ENCODE measurements at regions not wholly inside any gene's neighbourhood (a gene's known extent, or its start where the extent isn't known, plus 50 kb on each side); places are given as distances from the start of the nearest gene placed in this dataset.

- H3K4me3 ChIP-seq (ENCODE audit: low read length in 2 of 2), result no peak overlapping the region
- no CpG with 5 or more reads among the region's 3 CpGs for WGBS, 2 donors (ENCODE audit: extremely low coverage in 2 of 2, insufficient read length in 2 of 2, insufficient replicate concordance in 1 of 2)
- no peak overlapping the region for H3K4me2 ChIP-seq (ENCODE audit: insufficient read depth, low read length, poor library complexity, severe bottlenecking)
- no peak overlapping the region for H3K18ac ChIP-seq (ENCODE audit: low read length)
- H2AFZ ChIP-seq (ENCODE audit: low read length), result no peak overlapping the region
- no peak overlapping the region for H2BK5ac ChIP-seq (ENCODE audit: low read length)
- H2BK15ac ChIP-seq (ENCODE audit: low read length), result no peak overlapping the region
- H3K4me1 ChIP-seq (ENCODE audit: control insufficient read depth in 2 of 2, insufficient read depth in 1 of 2, low read depth in 1 of 2, low read length in 2 of 2), result no peaks in the 10 kb centered on the region
- H3K79me1 ChIP-seq (ENCODE audit: low read depth, low read length), result no peaks in the 10 kb centered on the region
- no peak overlapping the region for H4K8ac ChIP-seq (ENCODE audit: low read depth, low read length)
- peaks cover 0 to 2% of the 10 kb centered on the region in 2 donors for H3K9me3 ChIP-seq (replicated peaks in 1 of 2; ENCODE audit: control insufficient read depth in 2 of 2, insufficient read depth in 1 of 2, low read depth in 1 of 2, low read length in 2 of 2)
- H3K23ac ChIP-seq (ENCODE audit: low read depth, low read length, poor library complexity), result no peak overlapping the region
- no peak overlapping the region for H3K14ac ChIP-seq (ENCODE audit: low read length)
- H3K27me3 ChIP-seq (ENCODE audit: control insufficient read depth in 3 of 3, insufficient read depth in 3 of 3, low read depth in 1 of 3, low read length in 3 of 3), result no peaks in the 10 kb centered on the region
- no peak overlapping the region for H2AK5ac ChIP-seq (ENCODE audit: low read depth, low read length)
- H4K91ac ChIP-seq (ENCODE audit: low read depth, low read length, poor library complexity), result no peak overlapping the region
- no peak for DNase-seq (ENCODE audit: low spot score)
- no peak overlapping the region for H3K27ac ChIP-seq (replicated peaks; ENCODE audit: low read length)
- H2BK120ac ChIP-seq (ENCODE audit: low read depth, low read length), result no peak overlapping the region
- H2BK12ac ChIP-seq (ENCODE audit: low read length), result no peak overlapping the region
- H3K36me3 ChIP-seq (replicated peaks in 1 of 2; ENCODE audit: control insufficient read depth in 2 of 2, insufficient read depth in 2 of 2, low read length in 2 of 2), result no peaks in the 10 kb centered on the region
- no peak overlapping the region for H3K4ac ChIP-seq (ENCODE audit: low read length)
- no peak overlapping the region for H3K9ac ChIP-seq (ENCODE audit: low read depth, low read length, poor library complexity)
Observed at GRCh38 chr19:31863122-31863521, 482.3 kb upstream of the ZNF507 start.

- Histone ChIP-seq H2BK5ac (ENCODE audit: low read length) (no peak overlapping the region), H3K4ac (ENCODE audit: low read length) (no peak overlapping the region), H3K4me3 (ENCODE audit: low read length in 2 of 2) (no peak overlapping the region), H3K4me2 (ENCODE audit: insufficient read depth, low read length, poor library complexity, severe bottlenecking) (no peak overlapping the region), H4K8ac (ENCODE audit: low read depth, low read length) (no peak overlapping the region), H3K14ac (ENCODE audit: low read length) (no peak overlapping the region), H4K91ac (ENCODE audit: low read depth, low read length, poor library complexity) (no peak overlapping the region), H2AFZ (ENCODE audit: low read length) (no peak overlapping the region), H3K79me1 (ENCODE audit: low read depth, low read length) (no peaks in the 10 kb centered on the region), H3K27me3 (ENCODE audit: control insufficient read depth in 3 of 3, insufficient read depth in 3 of 3, low read depth in 1 of 3, low read length in 3 of 3) (no peaks in the 10 kb centered on the region), H3K9ac (ENCODE audit: low read depth, low read length, poor library complexity) (no peak overlapping the region), H3K23ac (ENCODE audit: low read depth, low read length, poor library complexity) (no peak overlapping the region), H2BK15ac (ENCODE audit: low read length) (no peak overlapping the region), H2AK5ac (ENCODE audit: low read depth, low read length) (no peak overlapping the region), H3K36me3 (replicated peaks in 1 of 2; ENCODE audit: control insufficient read depth in 2 of 2, insufficient read depth in 2 of 2, low read length in 2 of 2) (no peaks in the 10 kb centered on the region), H2BK120ac (ENCODE audit: low read depth, low read length) (no peak overlapping the region), H2BK12ac (ENCODE audit: low read length) (no peak overlapping the region), H3K18ac (ENCODE audit: low read length) (no peak overlapping the region), H3K4me1 (ENCODE audit: control insufficient read depth in 2 of 2, insufficient read depth in 1 of 2, low read depth in 1 of 2, low read length in 2 of 2) (no peaks in the 10 kb centered on the region), H3K27ac (replicated peaks; ENCODE audit: low read length) (no peak overlapping the region), H3K9me3 (replicated peaks in 1 of 2; ENCODE audit: control insufficient read depth in 2 of 2, insufficient read depth in 1 of 2, low read depth in 1 of 2, low read length in 2 of 2) (no peaks in the 10 kb centered on the region)
- DNase-seq (ENCODE audit: low spot score), result no peak
- WGBS, 2 donors (ENCODE audit: extremely low coverage in 2 of 2, insufficient read length in 2 of 2, insufficient replicate concordance in 1 of 2), result no CpG with 5 or more reads among the region's 4 CpGs
Observed at GRCh38 chr19:31874313-31874712, 471.1 kb upstream of the ZNF507 start.

GRCh38 chr19:31875591-31875990 lies 469.8 kb upstream of the ZNF507 start:
- no peaks in the 10 kb centered on the region for H3K36me3 ChIP-seq (replicated peaks in 1 of 2; ENCODE audit: control insufficient read depth in 2 of 2, insufficient read depth in 2 of 2, low read length in 2 of 2)
- no peaks in the 10 kb centered on the region for H3K4me1 ChIP-seq (ENCODE audit: control insufficient read depth in 2 of 2, insufficient read depth in 1 of 2, low read depth in 1 of 2, low read length in 2 of 2)
- H3K23ac ChIP-seq (ENCODE audit: low read depth, low read length, poor library complexity), result no peak overlapping the region
- H3K14ac ChIP-seq (ENCODE audit: low read length), result no peak overlapping the region
- no peak overlapping the region for H2BK5ac ChIP-seq (ENCODE audit: low read length)
- no peak overlapping the region for H3K4ac ChIP-seq (ENCODE audit: low read length)
- no peaks in the 10 kb centered on the region for H3K9me3 ChIP-seq (replicated peaks in 1 of 2; ENCODE audit: control insufficient read depth in 2 of 2, insufficient read depth in 1 of 2, low read depth in 1 of 2, low read length in 2 of 2)
- H3K79me1 ChIP-seq (ENCODE audit: low read depth, low read length), result no peaks in the 10 kb centered on the region
- H2AFZ ChIP-seq (ENCODE audit: low read length), result no peak overlapping the region
- no peak overlapping the region for H2BK12ac ChIP-seq (ENCODE audit: low read length)
- DNase-seq (ENCODE audit: low spot score), result no peak
- no peak overlapping the region for H4K91ac ChIP-seq (ENCODE audit: low read depth, low read length, poor library complexity)
- no peaks in the 10 kb centered on the region for H3K27me3 ChIP-seq (ENCODE audit: control insufficient read depth in 3 of 3, insufficient read depth in 3 of 3, low read depth in 1 of 3, low read length in 3 of 3)
- no peak overlapping the region for H2BK15ac ChIP-seq (ENCODE audit: low read length)
- H3K9ac ChIP-seq (ENCODE audit: low read depth, low read length, poor library complexity), result no peak overlapping the region
- H3K18ac ChIP-seq (ENCODE audit: low read length), result no peak overlapping the region
- no CpG with 5 or more reads among the region's 16 CpGs for WGBS, 2 donors (ENCODE audit: extremely low coverage in 2 of 2, insufficient read length in 2 of 2, insufficient replicate concordance in 1 of 2)
- H4K8ac ChIP-seq (ENCODE audit: low read depth, low read length), result no peak overlapping the region
- H3K27ac ChIP-seq (replicated peaks; ENCODE audit: low read length), result no peak overlapping the region
- no peak overlapping the region for H2AK5ac ChIP-seq (ENCODE audit: low read depth, low read length)
- no peak overlapping the region for H3K4me2 ChIP-seq (ENCODE audit: insufficient read depth, low read length, poor library complexity, severe bottlenecking)
- H3K4me3 ChIP-seq (ENCODE audit: low read length in 2 of 2), result no peak overlapping the region
- no peak overlapping the region for H2BK120ac ChIP-seq (ENCODE audit: low read depth, low read length)

- Histone ChIP-seq H3K18ac (ENCODE audit: low read length) (no peak overlapping the region), H3K4me2 (ENCODE audit: insufficient read depth, low read length, poor library complexity, severe bottlenecking) (no peak overlapping the region), H3K4ac (ENCODE audit: low read length) (no peak overlapping the region), H3K4me1 (ENCODE audit: control insufficient read depth in 2 of 2, insufficient read depth in 1 of 2, low read depth in 1 of 2, low read length in 2 of 2) (peaks cover 0 to 6% of the 10 kb centered on the region in 2 donors), H2BK5ac (ENCODE audit: low read length) (no peak overlapping the region), H2BK15ac (ENCODE audit: low read length) (no peak overlapping the region), H3K14ac (ENCODE audit: low read length) (no peak overlapping the region), H3K9ac (ENCODE audit: low read depth, low read length, poor library complexity) (no peak overlapping the region), H4K91ac (ENCODE audit: low read depth, low read length, poor library complexity) (no peak overlapping the region), H3K79me1 (ENCODE audit: low read depth, low read length) (no peaks in the 10 kb centered on the region), H3K4me3 (ENCODE audit: low read length in 2 of 2) (no peak overlapping the region), H3K27ac (replicated peaks; ENCODE audit: low read length) (no peak overlapping the region), H3K36me3 (replicated peaks in 1 of 2; ENCODE audit: control insufficient read depth in 2 of 2, insufficient read depth in 2 of 2, low read length in 2 of 2) (no peaks in the 10 kb centered on the region), H2BK12ac (ENCODE audit: low read length) (no peak overlapping the region), H3K9me3 (replicated peaks in 1 of 2; ENCODE audit: control insufficient read depth in 2 of 2, insufficient read depth in 1 of 2, low read depth in 1 of 2, low read length in 2 of 2) (no peaks in the 10 kb centered on the region), H4K8ac (ENCODE audit: low read depth, low read length) (no peak overlapping the region), H2AFZ (ENCODE audit: low read length) (no peak overlapping the region), H3K23ac (ENCODE audit: low read depth, low read length, poor library complexity) (no peak overlapping the region), H2BK120ac (ENCODE audit: low read depth, low read length) (no peak overlapping the region), H2AK5ac (ENCODE audit: low read depth, low read length) (no peak overlapping the region), H3K27me3 (ENCODE audit: control insufficient read depth in 3 of 3, insufficient read depth in 3 of 3, low read depth in 1 of 3, low read length in 3 of 3) (no peaks in the 10 kb centered on the region)
- DNase-seq (ENCODE audit: low spot score), result no peak
- no CpG with 5 or more reads among the region's 2 CpGs for WGBS, 2 donors (ENCODE audit: extremely low coverage in 2 of 2, insufficient read length in 2 of 2, insufficient replicate concordance in 1 of 2)
Observed at GRCh38 chr19:31880283-31880682, 465.1 kb upstream of the ZNF507 start.

Data from neuronal stem cell (in vitro differentiated cells).